Fibroblast of lung (primary cell): ENCODE measurements at regions not wholly inside any gene's neighbourhood (a gene's known extent, or its start where the extent isn't known, plus 50 kb on each side); places are given as distances from the start of the nearest gene placed in this dataset.

Source experiments
- CTCF ChIP-seq, 2 donors: IDR thresholded peaks in 1 of 2; conservative IDR thresholded peaks in 1 of 2; 1 replicate in 1 of 2; 2 replicates in 1 of 2; pipeline ENCODE4 v1.5.1; 2011 to 2012; ENCODE audit warnings: low read length in 2 of 2, control low read depth in 1 of 2, inconsistent platforms in 1 of 2, low read depth in 1 of 2, mild to moderate bottlenecking in 1 of 2
- EZH2 ChIP-seq: IDR thresholded peaks from 2 replicates; pipeline ENCODE4 v1.5.1; 2012; ENCODE audit warnings: low read length, control low read depth, mild to moderate bottlenecking; ENCODE audit errors: missing control alignments

GRCh38 chr5:53219610-53220009 is 110.1 kb upstream of the MOCS2 start:
- TF ChIP-seq CTCF (conservative IDR thresholded peaks at IDR 0.05 in 1 of 2, IDR thresholded peaks at IDR 0.05 in 1 of 2; ENCODE audit: low read depth in 1 of 2, low read length in 2 of 2), result no peak
- no peak for TF ChIP-seq EZH2
